HG03159 (cell line): ENCODE measurements at regions not wholly inside any gene's neighbourhood (a gene's known extent, or its start where the extent isn't known, plus 50 kb on each side); places are given as distances from the start of the nearest gene placed in this dataset.

Experiments
- ATAC-seq: cut with Tn5 transposase; IDR thresholded peaks from one replicate; pipeline ENCODE4 v1.9.1; 2021; ENCODE audit warnings: mild to moderate bottlenecking, moderate library complexity; ENCODE audit not compliant: unreplicated experiment

DNA sequence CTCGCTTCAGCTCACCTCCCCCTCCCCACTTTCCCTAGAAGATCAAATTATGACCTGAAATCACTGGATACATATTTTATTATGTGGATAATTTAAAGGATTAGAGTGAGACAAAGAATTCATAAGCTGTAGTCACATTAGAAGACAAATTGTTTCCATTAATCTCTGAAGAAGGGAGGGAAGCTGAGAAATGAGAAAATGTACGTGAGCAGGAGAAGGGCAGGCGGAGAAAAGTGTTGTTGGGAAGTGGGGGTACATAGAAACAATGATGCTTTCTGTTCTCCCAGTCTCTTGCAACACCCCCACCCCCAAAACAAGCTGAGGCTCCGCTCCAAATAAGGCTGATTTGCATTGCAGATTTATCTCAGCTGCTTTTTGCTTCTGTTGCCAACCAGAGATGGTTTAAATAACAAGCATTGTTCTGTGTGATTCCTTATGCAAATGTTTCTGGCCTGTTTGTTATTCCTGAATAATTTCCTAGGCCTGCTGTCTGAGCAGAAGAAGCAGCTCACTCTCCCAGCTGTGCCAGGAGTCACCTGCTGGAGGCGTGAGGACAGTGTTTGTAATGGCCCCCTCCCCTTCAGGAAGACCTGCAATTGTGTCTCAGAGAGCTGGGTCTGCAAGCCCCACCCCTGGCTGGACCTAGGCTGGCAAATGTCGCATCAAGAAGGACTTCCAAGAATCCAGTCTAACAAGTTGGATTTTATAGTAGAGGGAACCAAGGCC is 121.8 kb upstream of the TNR start:
- ATAC-seq: no peak

DNA sequence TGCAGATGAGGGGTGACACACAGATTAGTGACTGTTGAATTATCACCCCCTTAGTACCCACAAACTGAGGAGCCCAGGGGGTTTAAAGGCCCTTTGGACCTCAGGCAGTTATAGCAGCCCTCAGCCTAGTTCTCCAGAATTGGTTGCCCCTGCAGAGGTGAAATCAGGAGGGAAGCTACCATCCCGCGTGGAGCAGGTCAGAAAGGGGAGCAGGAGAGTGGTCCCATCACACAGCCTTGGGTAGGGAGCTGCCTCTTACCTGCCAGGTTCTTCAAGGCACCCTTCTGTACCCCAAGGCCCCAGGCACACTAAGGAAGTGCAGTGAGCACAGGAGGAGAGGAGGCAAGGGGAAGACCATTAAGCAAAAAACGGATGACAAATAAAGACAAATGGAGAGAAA is 121.2 kb upstream of the TNR start:
- ATAC-seq: no peak

DNA sequence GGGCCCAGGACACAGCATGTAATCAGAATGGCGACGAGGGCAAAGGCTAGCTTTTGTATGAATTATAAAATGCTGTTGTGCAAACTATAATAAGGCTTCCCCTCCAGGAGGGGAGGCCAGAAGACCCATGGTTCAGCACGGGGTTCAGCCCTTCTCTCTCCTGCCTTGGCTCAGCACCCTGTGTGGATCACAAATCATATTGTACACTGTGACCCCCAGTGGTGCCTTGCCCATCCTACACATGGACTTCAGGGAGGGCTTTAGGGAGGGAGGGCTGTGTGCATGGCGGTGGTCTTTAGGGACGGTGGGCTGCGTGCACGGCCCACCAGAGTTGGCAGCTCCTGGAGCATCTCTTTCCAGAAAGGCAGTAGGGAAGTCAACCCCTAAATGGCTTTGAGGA is 120.8 kb upstream of the TNR start:
- no peak for ATAC-seq

DNA sequence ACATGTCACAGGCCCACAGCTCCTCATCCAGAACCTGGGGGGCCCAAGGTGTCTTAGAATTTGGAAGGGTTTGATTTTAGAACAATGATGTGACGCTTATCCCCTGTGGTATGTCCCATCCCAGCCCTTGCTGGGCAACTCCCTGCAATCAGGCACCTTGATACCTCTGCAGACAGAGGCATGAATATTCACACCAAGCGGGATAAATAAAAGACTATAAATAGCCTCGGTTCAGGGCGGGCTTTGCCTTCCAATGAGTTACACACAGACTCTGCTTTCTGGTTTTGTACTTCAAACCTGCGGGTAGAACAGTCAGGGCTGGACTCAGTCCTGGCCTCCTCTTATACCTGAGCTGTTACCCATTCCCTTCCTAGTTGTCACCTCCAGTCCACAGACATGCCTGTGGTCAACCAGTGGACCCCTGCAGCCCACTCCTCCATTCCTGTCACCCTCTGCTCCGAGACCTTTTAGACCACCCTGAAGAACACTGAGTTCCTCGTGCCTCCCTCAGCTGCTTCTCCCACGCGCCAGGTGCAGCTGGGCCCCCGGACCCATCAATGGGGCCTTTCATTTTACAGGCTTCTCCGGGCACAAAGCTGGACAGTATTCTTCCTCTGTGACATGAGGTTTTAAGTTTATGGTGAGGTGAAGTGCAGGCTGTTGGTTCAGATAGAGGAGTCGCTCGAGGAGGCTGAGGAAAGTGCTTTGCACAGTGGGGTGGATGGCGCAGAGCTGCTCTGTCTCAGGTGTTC is 120.1 kb upstream of the TNR start:
- ATAC-seq: no peak

DNA sequence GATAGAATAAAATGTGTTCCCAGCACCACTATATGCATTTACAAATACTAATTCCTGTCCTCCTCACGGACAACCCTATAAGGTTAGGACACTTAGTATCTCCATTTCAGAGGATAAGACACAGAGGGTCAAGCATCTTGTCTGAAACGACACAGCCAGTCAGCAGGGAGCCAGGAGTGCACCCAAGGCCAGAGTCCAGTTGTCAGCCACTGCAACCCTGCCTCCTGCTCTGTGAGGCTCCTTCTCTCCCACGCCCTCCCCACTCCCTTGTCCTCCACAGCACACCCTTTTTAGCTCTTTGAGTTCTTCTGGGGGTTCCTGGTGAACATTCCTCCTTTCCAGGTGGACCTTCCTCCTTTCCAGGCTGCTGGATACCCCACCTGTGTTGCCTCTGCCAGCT is 119.0 kb upstream of the TNR start:
- ATAC-seq: no peak

- no peak for ATAC-seq
Observed at GRCh38 chr1:175861626-175862367, 118.4 kb upstream of the TNR start.

DNA sequence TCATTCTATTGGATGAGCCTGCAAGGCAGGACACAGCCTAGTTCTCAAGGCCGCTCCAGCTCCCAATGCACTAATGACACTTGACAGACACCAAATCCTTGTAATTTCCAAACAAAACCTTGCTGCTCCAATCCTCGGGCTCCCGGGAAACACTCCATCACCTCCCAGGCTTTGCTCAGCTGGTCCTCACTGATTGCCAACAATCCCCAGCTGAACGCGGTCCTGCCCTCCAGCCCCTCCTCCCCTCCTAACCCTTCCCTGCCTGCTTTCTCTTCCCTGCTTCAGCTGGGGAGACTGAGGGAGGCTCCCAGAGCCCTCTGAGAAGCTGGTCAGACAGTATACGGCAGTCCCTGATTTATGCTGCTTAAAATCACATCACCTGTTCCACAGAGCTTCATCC is 114.4 kb upstream of the TNR start:
- no peak for ATAC-seq

DNA sequence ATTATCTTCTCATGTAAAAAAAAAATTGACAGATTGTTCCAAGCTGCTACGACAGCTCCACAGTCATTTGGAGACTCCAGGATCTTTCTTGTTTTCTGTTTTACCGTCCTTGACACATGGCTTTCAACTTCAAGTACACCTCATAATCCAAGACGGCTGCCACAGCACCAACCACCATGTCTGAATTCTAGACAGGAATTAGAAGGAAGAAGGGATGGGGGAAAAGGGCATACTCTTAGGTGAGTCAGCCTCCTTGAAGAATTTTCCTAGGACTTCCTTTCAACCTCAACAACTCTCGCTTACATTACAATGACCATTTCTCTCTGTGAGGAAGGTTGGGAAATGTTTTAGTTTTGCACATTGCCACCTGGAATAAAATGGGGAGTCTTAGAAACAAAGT is 110.3 kb upstream of the TNR start:
- ATAC-seq: no peak

DNA sequence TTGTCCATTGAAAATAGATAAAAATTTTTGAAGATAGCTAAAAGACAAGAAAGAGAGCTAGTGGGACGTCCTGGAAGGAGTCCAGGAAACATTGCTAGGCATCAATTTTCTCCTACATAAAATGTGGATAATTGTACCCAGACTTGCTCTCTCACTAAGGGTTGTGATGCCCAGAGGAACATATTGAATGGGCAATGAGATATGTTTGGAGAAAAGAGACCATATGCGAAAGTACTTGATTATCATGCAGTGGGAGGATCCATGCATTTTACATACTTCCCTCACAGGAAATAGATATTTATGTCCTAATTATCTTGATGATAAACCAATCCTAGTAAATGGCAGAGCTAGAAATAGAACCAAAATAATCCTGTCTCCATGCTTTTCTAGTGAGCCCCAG is 108.4 kb upstream of the TNR start:
- no peak for ATAC-seq

GRCh38 chr1:175848329-175848728 is 104.9 kb upstream of the TNR start:
- ATAC-seq: no peak

DNA sequence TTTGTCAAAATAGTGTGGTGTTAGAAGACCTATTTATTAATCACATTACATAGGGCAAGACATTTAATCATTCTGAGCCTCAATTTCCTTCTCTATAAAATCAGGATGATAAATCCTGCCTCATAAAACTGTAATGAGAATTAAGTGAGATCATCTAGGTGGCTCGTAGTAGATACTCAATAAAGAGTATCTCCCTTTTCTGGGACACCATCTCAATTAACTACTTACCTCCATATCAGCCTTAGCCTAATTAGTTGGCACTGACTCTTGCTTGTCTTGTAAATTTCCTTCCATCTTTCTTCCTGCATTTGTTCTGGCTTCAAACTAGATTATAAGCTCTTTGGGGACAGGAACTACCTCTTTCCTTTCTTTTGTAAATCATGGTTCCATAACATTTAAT is 102.6 kb upstream of the TNR start:
- ATAC-seq: no peak

DNA sequence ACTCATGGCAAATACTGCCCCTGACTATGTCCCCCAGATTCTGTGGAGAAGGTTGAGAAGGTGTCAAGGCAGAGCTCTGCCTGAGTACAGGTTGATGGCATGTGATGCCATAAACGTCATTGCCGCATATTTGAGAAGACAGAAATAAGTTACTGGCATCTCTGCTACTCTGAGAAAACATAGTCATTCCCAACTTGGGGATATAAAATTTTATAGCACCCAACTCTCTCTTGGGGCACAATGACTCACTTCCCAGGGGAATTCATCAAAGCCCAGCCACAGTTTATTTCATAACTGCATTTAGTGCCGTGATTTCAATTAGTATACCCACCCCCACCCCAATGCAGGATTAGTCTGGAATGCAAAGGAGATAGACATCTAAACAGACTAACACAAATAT is 101.9 kb upstream of the TNR start:
- ATAC-seq: no peak

- no peak for ATAC-seq
Observed at GRCh38 chr1:175844877-175845276, 101.5 kb upstream of the TNR start.

GRCh38 chr1:175842550-175842949 is 99.2 kb upstream of the TNR start:
- ATAC-seq: no peak

GRCh38 chr1:175841738-175842187 is 98.4 kb upstream of the TNR start:
- ATAC-seq: no peak

DNA sequence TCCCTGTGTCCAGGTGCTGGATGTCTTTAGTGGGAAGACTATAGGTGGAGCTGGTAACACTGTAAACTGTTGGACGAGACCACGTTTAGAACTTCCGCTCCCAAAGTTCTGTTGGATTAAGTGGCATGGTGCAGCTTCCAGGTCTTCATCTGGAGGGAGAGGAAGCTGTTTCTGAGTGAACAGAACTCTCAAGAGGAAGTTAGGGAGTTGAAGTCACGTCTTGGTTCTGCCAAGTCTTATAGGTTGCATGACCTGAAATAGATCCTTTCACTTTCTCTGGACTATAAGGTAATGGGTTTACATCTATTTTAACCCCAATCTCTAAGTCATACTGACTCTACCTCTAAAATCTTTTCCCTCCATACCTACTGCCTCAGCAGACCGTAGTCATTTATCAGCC is 97.4 kb upstream of the TNR start:
- ATAC-seq: no peak

DNA sequence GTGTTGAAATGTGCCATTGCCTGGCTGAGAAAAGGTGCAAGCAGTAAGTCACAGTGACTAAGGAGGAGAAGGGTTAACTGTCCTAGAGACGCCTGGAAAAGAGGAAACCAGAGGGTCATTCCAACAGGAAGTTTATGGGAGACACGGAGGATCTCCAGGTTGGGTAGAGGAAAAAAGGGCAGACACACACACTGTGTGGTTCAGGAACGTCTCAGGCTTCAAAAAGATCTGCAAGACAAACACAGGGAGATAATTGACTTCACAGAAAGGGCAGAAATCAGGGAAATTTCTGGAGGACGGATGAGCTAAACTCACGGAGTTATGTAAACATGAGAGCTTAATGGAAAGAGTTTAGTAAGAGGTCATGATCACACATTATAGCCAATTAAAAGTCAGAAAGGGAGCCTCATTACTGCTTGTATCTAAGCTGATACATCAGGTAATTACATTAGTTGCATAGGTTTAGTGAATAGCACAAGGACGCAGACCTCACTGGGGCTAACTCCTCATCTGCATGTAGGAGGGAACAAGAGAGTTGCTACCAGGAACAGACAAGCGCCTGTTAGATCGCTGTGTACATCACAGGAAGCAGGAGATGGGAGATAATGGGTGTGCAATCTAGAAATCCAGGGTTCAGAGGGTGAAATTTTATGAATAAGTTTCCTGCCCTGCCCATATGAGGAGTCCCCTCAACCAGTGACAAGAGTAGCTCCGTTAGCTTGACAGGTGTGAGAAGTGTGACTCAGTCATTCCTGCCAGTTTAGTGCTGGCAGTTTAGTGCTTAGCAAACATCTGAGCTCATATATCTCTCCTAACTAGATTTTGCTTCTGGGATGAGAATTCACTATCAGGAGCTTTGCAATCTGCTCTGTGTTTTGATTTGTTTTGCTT is 96.6 kb upstream of the TNR start:
- no peak for ATAC-seq

- no peak for ATAC-seq
Observed at GRCh38 chr1:175834597-175834996, 91.2 kb upstream of the TNR start.

DNA sequence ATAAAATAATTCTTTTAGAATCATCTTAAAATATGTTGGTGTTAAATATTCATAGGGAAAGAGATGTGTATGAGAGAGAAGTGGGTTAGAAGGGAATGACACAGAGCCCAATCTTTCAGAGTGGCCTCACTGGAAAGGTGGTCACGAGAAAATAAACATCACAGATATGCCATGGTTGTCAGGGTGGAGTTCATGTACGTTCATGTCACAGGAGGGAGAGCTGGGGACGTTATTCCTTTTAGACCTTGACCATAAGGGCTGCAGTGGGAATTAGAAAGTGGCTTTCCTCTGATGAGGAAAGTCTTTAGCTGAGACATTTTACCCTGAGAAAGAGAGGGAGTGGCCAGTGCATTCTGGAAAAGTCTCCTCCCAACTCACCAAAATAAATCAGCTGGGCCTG is 90.6 kb upstream of the TNR start:
- ATAC-seq: no peak

- no peak for ATAC-seq
Observed at GRCh38 chr1:175833502-175833901, 90.1 kb upstream of the TNR start.

GRCh38 chr1:175830500-175830899 is 87.1 kb upstream of the TNR start:
- no peak for ATAC-seq
